ENCODE measurements at regions not wholly inside any gene's neighbourhood (a gene's known extent, or its start where the extent isn't known, plus 50 kb on each side); places are given as distances from the start of the nearest gene placed in this dataset.

- no peak for DNase-seq
Measured at GRCh38 chr3:117874028-117874690, 1160.5 kb downstream of the IGSF11 start.

- DNase-seq = no peak
Measured at GRCh38 chr3:117874904-117875874, 1159.5 kb downstream of the IGSF11 start.

- DNase-seq = no peak
Measured at GRCh38 chr3:117875887-117876286, 1158.8 kb downstream of the IGSF11 start.

GRCh38 chr3:117880638-117881037 is 1154.0 kb downstream of the IGSF11 start:
- DNase-seq = no peak

GRCh38 chr3:117881210-117881609 is 1153.4 kb downstream of the IGSF11 start:
- no peak for DNase-seq

- DNase-seq = no peak
Measured at GRCh38 chr3:117885011-117885441, 1149.6 kb downstream of the IGSF11 start.

GRCh38 chr3:117886147-117886546 is 1148.5 kb downstream of the IGSF11 start:
- no peak for DNase-seq

- no peak for DNase-seq
Measured at GRCh38 chr3:117887031-117887430, 1147.6 kb downstream of the IGSF11 start.

- DNase-seq = no peak
Measured at GRCh38 chr3:117887901-117888300, 1146.7 kb downstream of the IGSF11 start.

GRCh38 chr3:117892431-117892841 is 1142.2 kb downstream of the IGSF11 start:
- no peak for DNase-seq

GRCh38 chr3:117893001-117893400 is 1141.6 kb downstream of the IGSF11 start:
- no peak for DNase-seq

GRCh38 chr3:117893638-117894037 is 1141.0 kb downstream of the IGSF11 start:
- DNase-seq = no peak

- no peak for DNase-seq
Measured at GRCh38 chr3:117898722-117899522, 1135.7 kb downstream of the IGSF11 start.

GRCh38 chr3:117903226-117903625 is 1131.4 kb downstream of the IGSF11 start:
- no peak for DNase-seq

GRCh38 chr3:117910820-117911521 is 1123.7 kb downstream of the IGSF11 start:
- DNase-seq = no peak

GRCh38 chr3:117912352-117912751 is 1122.3 kb downstream of the IGSF11 start:
- DNase-seq = no peak

GRCh38 chr3:117914540-117915100 is 1120.0 kb downstream of the IGSF11 start:
- no peak for DNase-seq

GRCh38 chr3:117916839-117917238 is 1117.8 kb downstream of the IGSF11 start:
- DNase-seq = no peak

GRCh38 chr3:117919621-117920020 is 1115.0 kb downstream of the IGSF11 start:
- no peak for DNase-seq

GRCh38 chr3:117920253-117920898 is 1114.3 kb downstream of the IGSF11 start:
- no peak for DNase-seq

GRCh38 chr3:117921411-117921810 is 1113.2 kb downstream of the IGSF11 start:
- no peak for DNase-seq

GRCh38 chr3:117922039-117922438 is 1112.6 kb downstream of the IGSF11 start:
- DNase-seq = no peak
